Head of caudate nucleus (tissue), 42 donors: ENCODE measurements at regions not wholly inside any gene's neighbourhood (a gene's known extent, or its start where the extent isn't known, plus 50 kb on each side); places are given as distances from the start of the nearest gene placed in this dataset.
A peak's percentile ranks its signal among the peaks of the same experiment; 100 is the strongest.

ENCODE experiments used
- DNase-seq, 42 donors: peaks; one replicate each; pipeline versions ENCODE4 v3.0.0 to v3.0.0-alpha.2; 2020 to 2021; ENCODE audit warnings: mixed read lengths in 7 of 42
- intact Hi-C: fragments of 100-400 bp; cut with DNase I; formaldehyde crosslinking; loops from one replicate; pipeline ENCODE4 v1.15.0; 2022

DNA sequence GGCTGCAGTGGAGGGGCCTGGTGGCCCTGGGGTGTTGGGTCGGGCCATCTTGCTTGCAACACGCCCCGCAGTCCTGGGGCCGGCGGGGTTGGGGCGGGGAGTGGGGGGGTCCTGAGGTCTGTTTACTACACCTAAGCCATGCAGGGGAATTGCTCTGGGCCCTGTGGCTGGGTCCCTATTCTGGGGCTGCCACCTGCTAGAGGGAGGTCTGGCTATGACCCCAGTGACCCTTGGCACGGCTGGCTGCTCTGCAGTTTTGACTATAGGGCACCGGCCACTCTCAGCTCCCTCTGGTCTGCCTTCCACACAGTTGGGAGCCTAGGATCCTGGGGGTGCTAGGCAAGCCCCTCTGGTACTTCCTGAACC lies 170.6 kb upstream of the GLI2 start:
- no peak for DNase-seq
- intact Hi-C loops, result no loop called here

DNA sequence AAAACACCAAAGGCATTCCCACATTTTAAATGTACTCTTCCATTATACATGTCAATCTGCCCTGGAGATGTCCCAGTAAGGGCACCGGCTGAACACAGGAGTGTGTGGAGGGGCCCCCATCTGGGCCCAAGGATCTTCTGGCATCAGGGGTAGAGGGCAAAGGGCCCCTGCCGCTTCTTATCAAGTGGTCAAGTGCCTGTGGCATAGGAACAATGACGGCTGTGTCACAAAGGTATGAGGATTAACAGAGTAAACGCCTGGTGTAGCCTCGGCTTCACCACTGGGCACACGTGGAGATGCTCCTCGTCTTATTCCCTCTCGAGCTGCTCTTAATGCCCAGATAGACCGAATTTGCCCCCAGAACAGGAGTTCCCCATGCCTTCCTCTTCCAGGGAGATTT lies 169.7 kb upstream of the GLI2 start:
- intact Hi-C loops, result no loop called here
- DNase-seq, result no peak

GRCh38 chr2:120566331-120567035 lies 169.2 kb upstream of the GLI2 start:
- peak in 2 of 42 donors; percentile 8 to 29 for DNase-seq
- intact Hi-C loops, result no loop called here

GRCh38 chr2:120567128-120567527 lies 168.5 kb upstream of the GLI2 start:
- no peak for DNase-seq
- intact Hi-C loops, result no loop called here

- DNase-seq, result no peak
- intact Hi-C loops, result no loop called here
These were observed 167.3 kb upstream of the GLI2 start for GRCh38 chr2:120568089-120568974.

DNA sequence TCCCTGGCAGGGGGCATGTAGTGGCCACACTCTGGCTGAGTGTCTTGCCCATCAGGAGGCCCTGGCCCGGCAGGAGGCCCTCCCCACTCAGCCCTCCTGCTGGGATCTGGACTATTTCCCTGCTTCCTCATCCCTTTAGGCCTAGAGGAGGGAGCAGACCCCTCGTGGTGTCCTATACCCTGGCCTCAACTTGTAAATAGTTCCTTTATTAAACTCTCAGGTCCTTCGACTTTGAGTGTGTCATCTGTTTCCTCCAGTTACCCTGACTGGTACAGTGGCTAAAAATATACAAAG lies 166.7 kb upstream of the GLI2 start:
- no peak for DNase-seq
- intact Hi-C loops, result no loop called here

DNA sequence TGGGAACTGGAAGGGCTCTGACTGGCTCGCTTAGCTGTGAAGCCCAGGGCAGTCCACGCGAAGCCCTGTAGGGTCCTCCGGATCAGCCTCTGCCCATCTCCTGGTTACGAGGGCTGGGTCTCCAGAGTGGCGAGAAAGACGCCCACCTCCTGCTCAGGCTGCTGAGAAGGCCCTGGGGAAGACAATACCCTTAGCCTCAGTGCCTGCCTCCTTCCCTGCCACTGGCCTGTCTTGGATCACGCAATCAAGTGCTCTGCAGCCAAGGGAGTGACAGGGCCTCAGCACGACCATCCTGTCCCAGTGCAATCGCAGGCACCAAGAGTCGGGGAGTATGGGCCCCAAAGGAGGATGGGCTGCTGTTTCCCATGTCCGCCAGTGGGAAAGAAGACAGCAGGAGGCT lies 165.7 kb upstream of the GLI2 start:
- no peak for DNase-seq
- intact Hi-C loops, result no loop called here

- intact Hi-C loops, result no loop called here
- DNase-seq, result no peak
These were observed 165.1 kb upstream of the GLI2 start for GRCh38 chr2:120570546-120570945.

DNA sequence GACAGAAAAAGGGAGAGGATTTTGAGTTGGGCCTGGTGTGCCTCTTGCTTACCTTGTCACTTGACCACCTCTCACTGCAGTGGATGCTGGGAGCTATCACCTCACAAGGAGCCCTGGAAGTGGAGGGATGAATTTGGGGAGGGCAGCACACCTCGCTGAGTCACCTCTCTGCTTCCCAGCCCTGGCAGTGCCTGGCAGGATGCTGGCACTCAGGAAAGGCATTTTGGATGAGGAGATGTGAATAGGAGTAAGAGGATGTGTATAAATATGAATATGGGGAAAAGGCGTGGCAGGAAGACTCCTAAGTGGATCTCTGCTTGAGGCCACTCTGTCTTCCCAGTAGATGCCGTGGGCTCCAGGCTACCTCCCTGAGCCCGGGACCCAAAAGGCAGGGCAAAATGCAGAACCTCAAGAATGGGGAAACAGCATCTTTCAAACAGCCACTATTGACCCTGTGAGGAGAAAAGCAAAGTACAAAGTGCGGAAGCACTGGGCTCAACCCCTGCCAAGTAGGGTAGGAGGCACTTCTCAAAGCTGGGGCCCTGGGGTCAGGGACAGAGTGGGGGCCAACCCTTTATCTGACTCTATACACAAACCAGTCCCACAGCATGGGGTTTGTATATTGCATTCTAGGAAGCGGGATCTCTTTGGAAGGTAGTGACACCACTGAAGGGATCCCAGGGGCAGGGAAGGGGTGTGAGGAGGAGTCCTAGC lies 164.5 kb upstream of the GLI2 start:
- no peak for DNase-seq

GRCh38 chr2:120572226-120572625 lies 163.4 kb upstream of the GLI2 start:
- intact Hi-C loops, result no loop called here
- peak in 4 of 42 donors; percentile 20 to 49 (median 23) for DNase-seq

More for the DNA sequence above, 164.5 kb upstream of the GLI2 start:
- intact Hi-C loops, result no loop called here

GRCh38 chr2:120574620-120575019 lies 161.0 kb upstream of the GLI2 start:
- intact Hi-C loops, result no loop called here
- no peak for DNase-seq

DNA sequence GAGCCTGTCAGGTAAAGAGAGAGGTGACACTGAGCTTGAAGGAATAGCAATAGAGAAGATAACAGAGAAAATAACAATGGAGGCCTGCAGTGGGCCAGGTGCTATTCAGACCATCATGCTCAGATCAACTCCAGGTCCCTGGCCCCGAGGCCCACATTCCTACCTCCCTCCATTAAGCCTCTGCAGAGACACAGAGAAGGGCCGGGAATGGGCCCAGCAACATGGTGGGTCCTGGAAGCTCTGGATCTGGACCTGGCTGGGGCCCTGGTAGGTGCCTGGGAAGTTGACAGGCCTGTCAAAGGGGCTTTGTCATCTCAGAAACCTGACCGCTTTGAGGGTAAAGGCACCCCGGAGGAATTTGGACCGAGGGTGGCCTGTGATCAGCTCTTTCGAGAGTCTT lies 159.7 kb upstream of the GLI2 start:
- intact Hi-C loops, result no loop called here
- DNase-seq, result no peak

DNA sequence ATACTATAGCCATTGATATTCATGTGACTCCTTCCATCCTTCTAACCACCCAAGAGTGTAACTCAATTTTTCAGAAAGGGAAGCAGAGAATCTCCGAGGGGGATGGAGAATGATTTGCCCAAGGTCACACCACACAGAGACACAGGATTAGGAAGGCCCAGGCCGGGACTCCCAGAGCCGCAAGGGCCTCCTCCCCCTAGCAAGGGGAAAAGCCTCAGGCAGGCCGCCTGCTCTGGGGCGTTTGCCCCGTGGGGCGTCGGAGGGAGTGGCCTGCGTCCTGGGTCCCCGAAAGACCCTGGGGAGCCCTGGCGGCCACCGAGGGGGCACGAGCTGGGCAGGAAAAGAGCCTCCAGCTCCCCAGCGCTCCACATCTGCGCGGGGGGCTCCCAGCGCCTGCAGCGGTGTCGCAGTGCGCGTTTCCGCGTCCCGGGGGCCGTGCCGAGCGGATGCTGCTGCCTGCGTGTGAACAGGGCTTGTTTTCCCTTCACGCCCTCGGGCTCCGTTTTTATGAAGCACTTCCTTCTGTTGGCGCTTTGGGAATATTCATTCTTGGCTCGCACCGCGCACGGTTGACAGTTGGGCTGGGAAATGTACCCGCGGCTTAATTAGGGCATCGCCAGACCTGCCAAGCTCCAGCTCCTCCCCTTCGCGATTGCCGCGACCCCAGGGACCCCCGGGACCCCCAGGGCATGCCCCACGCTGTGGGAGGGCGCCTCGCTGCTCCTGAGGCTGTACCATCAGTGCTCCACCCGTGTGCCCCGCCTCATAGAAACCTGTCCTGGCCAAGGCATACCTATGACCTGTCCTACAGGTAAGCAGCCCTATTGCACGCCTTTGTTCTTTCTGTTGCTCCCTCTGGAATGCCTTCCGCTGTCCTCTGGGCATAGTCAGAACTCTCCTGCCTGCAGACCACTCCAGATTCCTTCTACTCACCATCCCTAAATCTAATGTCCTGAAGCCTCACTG lies 158.9 kb upstream of the GLI2 start:
- peak in 1 of 42 donors; percentile 42 for DNase-seq
- intact Hi-C loops, result no loop called here

DNA sequence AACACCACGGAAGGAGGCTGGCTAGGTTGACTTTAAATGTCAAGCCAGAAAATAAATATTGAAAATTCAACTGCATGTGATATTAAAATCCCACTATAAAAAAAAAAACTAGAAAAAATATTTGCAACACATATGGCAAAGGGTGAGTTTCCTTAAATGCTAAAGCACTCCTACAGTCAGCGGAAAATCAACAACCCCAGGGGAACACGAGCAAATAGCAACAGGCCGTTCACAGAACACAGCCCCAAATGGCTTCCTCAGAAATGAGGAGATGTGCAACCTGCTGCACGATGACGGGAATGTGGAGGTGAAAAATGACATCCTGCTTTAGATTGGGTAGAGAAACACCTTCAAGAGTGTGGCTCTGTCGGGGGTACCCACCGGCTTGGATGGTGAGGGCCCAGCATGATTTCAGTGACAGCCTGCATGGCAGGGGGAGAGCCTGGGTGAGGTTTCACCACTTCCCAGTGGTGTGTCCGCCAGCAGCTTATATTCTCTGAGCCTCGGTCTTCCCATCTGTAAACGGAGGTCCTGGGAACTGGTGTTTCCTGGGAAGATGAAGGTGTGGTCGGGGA lies 157.9 kb upstream of the GLI2 start:
- intact Hi-C loops, result no loop called here
- no peak for DNase-seq

DNA sequence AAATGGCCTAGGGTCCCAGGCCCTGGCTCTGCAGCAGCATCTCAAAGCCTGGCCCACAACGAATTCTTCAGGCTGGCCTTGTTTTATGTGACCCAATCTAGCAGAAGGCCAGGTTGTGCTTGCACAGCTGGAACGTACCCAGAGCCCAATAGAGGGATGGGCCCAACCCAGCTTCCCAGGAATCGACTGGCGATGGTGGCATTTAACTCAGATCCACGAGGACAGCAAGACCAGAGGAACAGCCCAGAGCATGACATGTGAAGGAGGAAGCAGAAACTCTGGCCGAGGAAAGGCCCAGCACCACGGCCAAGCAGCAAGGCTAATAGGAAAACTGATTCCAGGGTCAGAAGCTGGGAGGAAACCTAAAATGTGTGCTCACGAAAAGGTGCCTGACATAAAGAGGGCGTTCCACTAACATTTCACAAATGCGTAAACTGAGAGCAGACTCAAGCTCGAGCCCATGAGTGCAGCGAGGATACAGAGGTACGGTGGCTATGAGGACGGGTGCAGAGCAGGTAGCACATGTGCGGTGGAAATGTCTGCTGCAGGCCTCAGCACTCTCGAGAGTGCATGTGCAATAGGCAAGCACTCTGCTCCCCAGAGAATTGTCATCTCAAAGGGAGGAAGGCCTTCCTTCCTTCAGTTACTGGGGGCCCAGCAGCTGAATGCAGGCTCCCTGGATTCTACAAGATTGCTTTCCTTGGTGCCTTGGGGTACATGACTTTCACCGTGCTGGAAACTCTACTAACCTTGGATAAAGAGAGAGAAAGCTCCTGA lies 156.9 kb upstream of the GLI2 start:
- intact Hi-C loops, result no loop called here
- DNase-seq, result no peak

DNA sequence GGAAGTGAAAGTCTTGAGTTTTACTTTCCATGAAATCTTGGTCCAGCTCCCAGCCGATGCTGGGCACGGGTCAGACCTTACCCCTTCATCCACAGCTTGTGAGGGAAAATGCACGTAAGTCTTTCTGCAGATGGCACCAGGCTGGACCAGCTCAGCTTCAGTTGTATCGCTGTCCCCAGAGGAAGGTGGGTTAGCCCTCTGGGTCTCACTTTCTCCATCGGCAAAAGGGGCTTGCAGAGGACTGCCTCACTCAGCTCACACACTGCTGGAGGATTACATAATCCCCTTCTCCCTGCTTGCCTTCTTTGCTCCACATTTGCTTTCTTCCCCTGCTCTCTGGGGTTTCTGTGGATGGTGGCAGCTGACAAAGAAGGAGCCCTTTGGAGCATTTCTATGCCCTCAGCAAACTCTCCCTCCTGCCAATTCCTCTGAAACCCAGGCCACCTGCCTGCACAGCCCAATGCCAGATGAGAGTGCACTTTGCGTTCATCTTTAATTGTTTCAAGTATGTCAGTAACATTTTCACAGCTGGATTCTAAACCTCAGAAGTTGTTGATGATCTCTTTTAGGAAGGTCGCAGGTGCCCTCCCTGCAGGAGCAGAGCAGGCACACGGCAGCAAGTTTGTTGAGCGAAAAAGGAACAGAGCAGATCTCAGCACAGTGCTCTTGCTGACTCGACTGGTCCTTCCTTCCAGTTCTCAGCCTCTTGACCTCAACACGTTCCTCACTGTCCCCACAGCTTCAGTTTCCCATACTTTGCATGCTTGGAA lies 155.6 kb upstream of the GLI2 start:
- intact Hi-C loops, result no loop called here

GRCh38 chr2:120580709-120581108 lies 155.0 kb upstream of the GLI2 start:
- no peak for DNase-seq
- intact Hi-C loops, result no loop called here

More for the DNA sequence above, 155.6 kb upstream of the GLI2 start:
- DNase-seq, result peak in 2 of 42 donors; percentile 26 to 27
